AG08395 (cell line): ENCODE measurements at regions not wholly inside any gene's neighbourhood (a gene's known extent, or its start where the extent isn't known, plus 50 kb on each side); places are given as distances from the start of the nearest gene placed in this dataset.
"Not testable (repeated sequence)": the region's sequence is repeated elsewhere in the genome, so short reads cannot be mapped to it uniquely, and the experiment has no call there.

Source experiments
- DNase-seq: peaks from one replicate; pipeline ENCODE4 v3.0.0; 2012; ENCODE audit warnings: mixed read lengths, low spot score

- no peak for DNase-seq
Measured at GRCh38 chr6:135555550-135555949, 58.0 kb upstream of the AHI1 start.

GRCh38 chr6:135557582-135557981 is 60.0 kb upstream of the AHI1 start:
- no peak for DNase-seq

- DNase-seq = not testable (repeated sequence)
Measured at GRCh38 chr6:135565605-135566004, 68.1 kb upstream of the AHI1 start.

- DNase-seq = no peak
Measured at GRCh38 chr6:135566311-135567068, 69.0 kb upstream of the AHI1 start.

GRCh38 chr6:135567375-135568083 is 70.0 kb upstream of the AHI1 start:
- DNase-seq = no peak

GRCh38 chr6:135568379-135568778 is 70.8 kb upstream of the AHI1 start:
- peak; percentile 10 for DNase-seq

- DNase-seq = no peak
Measured at GRCh38 chr6:135572051-135572450, 74.5 kb upstream of the AHI1 start.

- no peak for DNase-seq
Measured at GRCh38 chr6:135575629-135576028, 78.1 kb upstream of the AHI1 start.

- peak; percentile 43 for DNase-seq
Measured at GRCh38 chr6:135576055-135576454, 78.5 kb upstream of the AHI1 start.

- DNase-seq = no peak
Measured at GRCh38 chr6:135577059-135577538, 79.6 kb upstream of the AHI1 start.

- no peak for DNase-seq
Measured at GRCh38 chr6:135578976-135579375, 81.4 kb upstream of the AHI1 start.

- no peak for DNase-seq
Measured at GRCh38 chr6:135581211-135581610, 83.7 kb upstream of the AHI1 start.

- peak; percentile 13 for DNase-seq
Measured at GRCh38 chr6:135583256-135583761, 85.8 kb upstream of the AHI1 start.

GRCh38 chr6:135586388-135586787 is 88.8 kb upstream of the AHI1 start:
- no peak for DNase-seq

GRCh38 chr6:135586844-135587243 is 89.3 kb upstream of the AHI1 start:
- no peak for DNase-seq

- no peak for DNase-seq
Measured at GRCh38 chr6:135592276-135592675, 94.7 kb upstream of the AHI1 start.

GRCh38 chr6:135594000-135594399 is 96.5 kb upstream of the AHI1 start:
- no peak for DNase-seq

GRCh38 chr6:135600086-135600702 is 102.7 kb upstream of the AHI1 start:
- DNase-seq = no peak

GRCh38 chr6:135600931-135601330 is 103.4 kb upstream of the AHI1 start:
- no peak for DNase-seq

GRCh38 chr6:135601857-135602256 is 104.3 kb upstream of the AHI1 start:
- no peak for DNase-seq

GRCh38 chr6:135603249-135603648 is 105.7 kb upstream of the AHI1 start:
- no peak for DNase-seq

GRCh38 chr6:135604035-135604860 is 106.7 kb upstream of the AHI1 start:
- no peak for DNase-seq
